Liver (tissue), 7 donors: ENCODE measurements at regions not wholly inside any gene's neighbourhood (a gene's known extent, or its start where the extent isn't known, plus 50 kb on each side); places are given as distances from the start of the nearest gene placed in this dataset.

Source experiments
- DNase-seq: peaks from one replicate; pipeline ENCODE4 v3.0.0-alpha.2; 2017; ENCODE audit warnings: low spot score
- H3K27ac ChIP-seq, 2 donors: one replicate each; pipeline ENCODE4 v1.7.0; 2013; ENCODE audit warnings: inconsistent platforms in 2 of 2, low read length in 2 of 2, control low read depth in 1 of 2, low read depth in 1 of 2, mild to moderate bottlenecking in 1 of 2
- H3K27me3 ChIP-seq, 4 donors: one replicate each; pipeline versions ENCODE4 v1.6.1 to v1.7.0; 2013; ENCODE audit warnings: low read length in 3 of 4, inconsistent platforms in 1 of 4, mild to moderate bottlenecking in 1 of 4, moderate library complexity in 1 of 4; ENCODE audit not compliant: control insufficient read depth in 4 of 4, insufficient read depth in 4 of 4
- H3K36me3 ChIP-seq, 4 donors: one replicate each; pipeline versions ENCODE4 v1.6.1 to v1.7.0; 2013; ENCODE audit warnings: low read length in 3 of 4, mild to moderate bottlenecking in 3 of 4, low read depth in 1 of 4, moderate library complexity in 1 of 4; ENCODE audit not compliant: control insufficient read depth in 4 of 4, insufficient read depth in 3 of 4
- H3K4me1 ChIP-seq, 4 donors: one replicate each; pipeline versions ENCODE4 v1.6.1 to v1.7.0; 2013; ENCODE audit warnings: low read length in 3 of 4, mild to moderate bottlenecking in 3 of 4, moderate library complexity in 1 of 4; ENCODE audit not compliant: control insufficient read depth in 4 of 4, insufficient read depth in 4 of 4
- H3K4me3 ChIP-seq, 3 donors: one replicate each; pipeline versions ENCODE4 v1.6.1 to v1.7.0; 2013; ENCODE audit warnings: low read length in 3 of 3, control low read depth in 1 of 3, low read depth in 1 of 3, mild to moderate bottlenecking in 1 of 3
- H3K9ac ChIP-seq, 2 donors: one replicate each; pipeline ENCODE4 v1.7.0; 2013; ENCODE audit warnings: low read length in 2 of 2, mild to moderate bottlenecking in 2 of 2, moderate library complexity in 2 of 2, control low read depth in 1 of 2, low read depth in 1 of 2
- H3K9me3 ChIP-seq, 4 donors: one replicate each; pipeline versions ENCODE4 v1.6.1 to v1.7.0; 2013; ENCODE audit warnings: low read length in 3 of 4; ENCODE audit not compliant: control insufficient read depth in 4 of 4
- EGR1 ChIP-seq, 2 donors: IDR thresholded peaks; 2 replicates each; pipeline ENCODE4 v1.6.1; 2016 to 2018; ENCODE audit warnings: antibody characterized with exemption in 2 of 2, low read depth in 2 of 2
- FOXA2 ChIP-seq: IDR thresholded peaks from 2 replicates; pipeline ENCODE4 v1.6.1; 2016; ENCODE audit warnings: antibody characterized with exemption
- HNF4A ChIP-seq, 2 donors: conservative IDR thresholded peaks; 2 replicates each; pipeline ENCODE4 v1.6.1; 2016; ENCODE audit warnings: antibody characterized with exemption in 2 of 2, mild to moderate bottlenecking in 2 of 2
- HNF4G ChIP-seq: IDR thresholded peaks from 2 replicates; pipeline ENCODE4 v1.6.1; 2016; ENCODE audit warnings: antibody characterized with exemption
- JUND ChIP-seq, 2 donors: IDR thresholded peaks; 2 replicates each; pipeline ENCODE4 v1.6.1; 2016; ENCODE audit warnings: antibody characterized with exemption in 2 of 2
- RAD21 ChIP-seq, 2 donors: IDR thresholded peaks; 2 replicates each; pipeline ENCODE4 v1.6.1; 2016; ENCODE audit warnings: antibody characterized with exemption in 2 of 2, mild to moderate bottlenecking in 2 of 2
- RXRA ChIP-seq, 2 donors: IDR thresholded peaks; 2 replicates each; pipeline ENCODE4 v1.6.1; 2017 to 2018; ENCODE audit warnings: antibody characterized with exemption in 2 of 2, mild to moderate bottlenecking in 1 of 2
- SP1 ChIP-seq: IDR thresholded peaks from 2 replicates; pipeline ENCODE4 v1.6.1; 2018; ENCODE audit warnings: antibody characterized with exemption, mild to moderate bottlenecking
- ZBTB33 ChIP-seq: IDR thresholded peaks from 2 replicates; pipeline ENCODE4 v1.6.1; 2016; ENCODE audit warnings: antibody characterized with exemption
- WGBS: extraction: QIAGEN DNeasy Blood & Tissue Kit; methylation state at CpG from one replicate; pipeline ENCODE4 v1.1.7; 2013; 5-methylcytosine and 5-hydroxymethylcytosine counted together
- TF ChIP-seq, protein P1 (sequence below): IDR thresholded peaks from 2 replicates; pipeline ENCODE4 v1.6.1; 2016; ENCODE audit warnings: antibody characterized with exemption, mild to moderate bottlenecking
- TF ChIP-seq, protein P2 (sequence below): IDR thresholded peaks from 2 replicates; pipeline ENCODE4 v1.6.1; 2016; ENCODE audit warnings: antibody characterized with exemption
- donor health status: healthy.
- donor health status: healthy.
- donor health status: healthy.
- donor health status: healthy.

DNA sequence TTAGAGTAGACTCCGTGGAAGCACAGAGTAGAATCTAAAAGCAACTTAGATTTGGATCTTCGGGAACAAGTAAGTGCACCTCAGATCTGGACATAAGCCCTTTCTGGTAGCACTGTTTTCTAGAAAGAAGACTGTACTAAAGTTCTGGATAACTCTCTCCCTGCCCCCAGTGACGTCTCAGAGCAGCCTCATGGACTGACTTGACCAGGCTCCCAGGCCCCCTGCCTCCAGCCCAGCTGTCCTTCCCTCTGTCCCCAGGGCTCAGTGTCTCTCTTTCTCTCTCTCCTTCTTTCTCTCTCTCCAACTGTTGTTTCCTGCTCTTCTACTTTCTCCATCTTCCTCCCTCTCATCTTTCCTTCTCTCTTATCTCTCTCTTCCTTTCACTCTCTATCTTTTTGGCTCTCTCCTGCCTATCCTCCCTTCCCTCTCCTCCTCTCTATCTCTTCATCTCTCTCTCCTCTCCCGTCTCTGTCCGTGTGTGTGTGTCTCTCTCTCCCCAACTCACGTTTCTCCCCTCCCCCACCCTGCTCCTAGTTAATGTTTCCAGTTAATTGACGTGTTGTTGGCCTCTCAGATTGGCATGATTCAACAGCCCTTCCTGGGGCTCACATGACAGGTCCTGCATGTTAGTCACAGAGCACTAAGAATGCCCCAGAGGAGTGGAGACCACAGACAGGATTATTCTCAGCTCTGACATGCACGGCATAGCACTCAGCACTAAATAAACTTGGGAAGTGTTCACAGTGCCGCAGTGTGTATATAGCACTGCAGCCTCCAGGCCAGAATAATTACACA lies 180.4 kb upstream of the FOXQ1 start:
- Histone ChIP-seq H3K4me1 (peaks cover 0 to 12% (median 9%) of the 10 kb centered on the region in 4 donors), H3K36me3 (no peaks in the 10 kb centered on the region), H3K9me3 (no peaks in the 10 kb centered on the region), H3K27ac (peak overlapping the region; percentile 8 to 18), H3K4me3 (no peak overlapping the region), H3K9ac (peak overlapping the region in 1 of 2 donors; percentile 44), H3K27me3 (no peaks in the 10 kb centered on the region)
- DNase-seq: no peak
- TF ChIP-seq FOXA2 (peak; percentile 33), RAD21 (IDR thresholded peaks at IDR 0.05) (peak in 1 of 2 donors; percentile 34), HNF4G (no peak), ZBTB33 (no peak), HNF4A (conservative IDR thresholded peaks at IDR 0.05) (peak in 1 of 2 donors; percentile 40), SP1 (no peak), RXRA (IDR thresholded peaks at IDR 0.05) (peak in 1 of 2 donors; percentile 62), JUND (IDR thresholded peaks at IDR 0.05) (peak in 1 of 2 donors; percentile 50)
- TF ChIP-seq, protein P1, sequence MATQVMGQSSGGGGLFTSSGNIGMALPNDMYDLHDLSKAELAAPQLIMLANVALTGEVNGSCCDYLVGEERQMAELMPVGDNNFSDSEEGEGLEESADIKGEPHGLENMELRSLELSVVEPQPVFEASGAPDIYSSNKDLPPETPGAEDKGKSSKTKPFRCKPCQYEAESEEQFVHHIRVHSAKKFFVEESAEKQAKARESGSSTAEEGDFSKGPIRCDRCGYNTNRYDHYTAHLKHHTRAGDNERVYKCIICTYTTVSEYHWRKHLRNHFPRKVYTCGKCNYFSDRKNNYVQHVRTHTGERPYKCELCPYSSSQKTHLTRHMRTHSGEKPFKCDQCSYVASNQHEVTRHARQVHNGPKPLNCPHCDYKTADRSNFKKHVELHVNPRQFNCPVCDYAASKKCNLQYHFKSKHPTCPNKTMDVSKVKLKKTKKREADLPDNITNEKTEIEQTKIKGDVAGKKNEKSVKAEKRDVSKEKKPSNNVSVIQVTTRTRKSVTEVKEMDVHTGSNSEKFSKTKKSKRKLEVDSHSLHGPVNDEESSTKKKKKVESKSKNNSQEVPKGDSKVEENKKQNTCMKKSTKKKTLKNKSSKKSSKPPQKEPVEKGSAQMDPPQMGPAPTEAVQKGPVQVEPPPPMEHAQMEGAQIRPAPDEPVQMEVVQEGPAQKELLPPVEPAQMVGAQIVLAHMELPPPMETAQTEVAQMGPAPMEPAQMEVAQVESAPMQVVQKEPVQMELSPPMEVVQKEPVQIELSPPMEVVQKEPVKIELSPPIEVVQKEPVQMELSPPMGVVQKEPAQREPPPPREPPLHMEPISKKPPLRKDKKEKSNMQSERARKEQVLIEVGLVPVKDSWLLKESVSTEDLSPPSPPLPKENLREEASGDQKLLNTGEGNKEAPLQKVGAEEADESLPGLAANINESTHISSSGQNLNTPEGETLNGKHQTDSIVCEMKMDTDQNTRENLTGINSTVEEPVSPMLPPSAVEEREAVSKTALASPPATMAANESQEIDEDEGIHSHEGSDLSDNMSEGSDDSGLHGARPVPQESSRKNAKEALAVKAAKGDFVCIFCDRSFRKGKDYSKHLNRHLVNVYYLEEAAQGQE: peak; percentile 32
- WGBS: 44% methylated on average over 9 of the region's 9 CpGs

DNA sequence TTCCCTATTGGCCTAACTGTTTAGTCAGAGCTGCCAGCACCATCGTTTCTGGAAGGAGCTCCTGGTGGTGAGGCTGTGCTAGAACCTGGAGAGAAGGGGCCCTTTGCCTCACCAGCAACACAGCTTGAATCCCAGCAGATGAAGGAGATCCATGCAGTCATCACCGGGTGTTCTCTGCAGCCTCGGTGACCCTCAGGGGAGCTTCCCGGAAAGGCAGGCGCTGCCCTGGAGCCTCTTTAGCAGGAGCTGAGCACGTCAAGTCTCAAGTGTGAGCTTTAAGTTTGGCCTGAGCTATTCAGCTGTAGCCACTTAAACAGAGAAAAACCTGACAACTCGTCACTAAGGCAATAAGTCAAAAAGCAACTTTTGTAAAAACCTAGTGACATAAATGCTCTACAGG lies 181.2 kb upstream of the FOXQ1 start:
- Histone ChIP-seq H3K27ac (no peak overlapping the region), H3K27me3 (no peaks in the 10 kb centered on the region), H3K9ac (no peak overlapping the region), H3K4me3 (no peak overlapping the region), H3K9me3 (no peaks in the 10 kb centered on the region), H3K36me3 (no peaks in the 10 kb centered on the region), H3K4me1 (peaks cover 0 to 9% (median 7%) of the 10 kb centered on the region in 4 donors)
- 89% methylated on average over 7 of the region's 7 CpGs for WGBS
- no peak for DNase-seq
- TF ChIP-seq, protein P1: no peak
- TF ChIP-seq RAD21 (IDR thresholded peaks at IDR 0.05): no peak
- no peak for TF ChIP-seq EGR1 (IDR thresholded peaks at IDR 0.05; ENCODE audit: low read depth in 2 of 2)
- TF ChIP-seq SP1: no peak
- no peak for TF ChIP-seq HNF4A (conservative IDR thresholded peaks at IDR 0.05)
- TF ChIP-seq, protein P2, sequence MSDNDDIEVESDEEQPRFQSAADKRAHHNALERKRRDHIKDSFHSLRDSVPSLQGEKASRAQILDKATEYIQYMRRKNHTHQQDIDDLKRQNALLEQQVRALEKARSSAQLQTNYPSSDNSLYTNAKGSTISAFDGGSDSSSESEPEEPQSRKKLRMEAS: no peak
